GM12874 (cell line): ENCODE measurements at regions not wholly inside any gene's neighbourhood (a gene's known extent, or its start where the extent isn't known, plus 50 kb on each side); places are given as distances from the start of the nearest gene placed in this dataset.

Experiments
- TF ChIP-seq, protein P1 (sequence below): IDR thresholded peaks from 2 replicates; pipeline ENCODE4 v1.5.1; 2011; ENCODE audit warnings: low read depth, mild to moderate bottlenecking, control low read depth, low read length, moderate library complexity; ENCODE audit not compliant: insufficient read depth

DNA sequence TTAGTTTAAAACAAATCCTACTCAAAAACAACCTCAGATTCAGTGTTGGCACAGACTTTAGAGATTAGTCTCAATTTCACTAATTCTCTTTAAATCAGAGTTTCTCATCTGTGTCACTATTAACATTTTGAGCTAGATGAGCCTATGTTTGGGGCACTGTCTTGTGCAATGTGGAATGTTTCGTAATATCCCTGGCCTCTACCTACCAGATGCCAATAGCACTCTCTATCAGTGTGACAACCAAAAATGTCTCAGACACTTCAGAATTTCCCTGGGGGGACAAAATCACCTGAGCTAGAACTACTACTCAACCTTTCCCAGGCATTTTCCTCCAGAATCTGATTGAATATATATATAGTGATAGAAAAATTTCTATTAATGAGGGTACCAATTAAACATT, 465.2 kb upstream of the RGMB start:
- TF ChIP-seq, protein P1, sequence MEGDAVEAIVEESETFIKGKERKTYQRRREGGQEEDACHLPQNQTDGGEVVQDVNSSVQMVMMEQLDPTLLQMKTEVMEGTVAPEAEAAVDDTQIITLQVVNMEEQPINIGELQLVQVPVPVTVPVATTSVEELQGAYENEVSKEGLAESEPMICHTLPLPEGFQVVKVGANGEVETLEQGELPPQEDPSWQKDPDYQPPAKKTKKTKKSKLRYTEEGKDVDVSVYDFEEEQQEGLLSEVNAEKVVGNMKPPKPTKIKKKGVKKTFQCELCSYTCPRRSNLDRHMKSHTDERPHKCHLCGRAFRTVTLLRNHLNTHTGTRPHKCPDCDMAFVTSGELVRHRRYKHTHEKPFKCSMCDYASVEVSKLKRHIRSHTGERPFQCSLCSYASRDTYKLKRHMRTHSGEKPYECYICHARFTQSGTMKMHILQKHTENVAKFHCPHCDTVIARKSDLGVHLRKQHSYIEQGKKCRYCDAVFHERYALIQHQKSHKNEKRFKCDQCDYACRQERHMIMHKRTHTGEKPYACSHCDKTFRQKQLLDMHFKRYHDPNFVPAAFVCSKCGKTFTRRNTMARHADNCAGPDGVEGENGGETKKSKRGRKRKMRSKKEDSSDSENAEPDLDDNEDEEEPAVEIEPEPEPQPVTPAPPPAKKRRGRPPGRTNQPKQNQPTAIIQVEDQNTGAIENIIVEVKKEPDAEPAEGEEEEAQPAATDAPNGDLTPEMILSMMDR, result no peak

DNA sequence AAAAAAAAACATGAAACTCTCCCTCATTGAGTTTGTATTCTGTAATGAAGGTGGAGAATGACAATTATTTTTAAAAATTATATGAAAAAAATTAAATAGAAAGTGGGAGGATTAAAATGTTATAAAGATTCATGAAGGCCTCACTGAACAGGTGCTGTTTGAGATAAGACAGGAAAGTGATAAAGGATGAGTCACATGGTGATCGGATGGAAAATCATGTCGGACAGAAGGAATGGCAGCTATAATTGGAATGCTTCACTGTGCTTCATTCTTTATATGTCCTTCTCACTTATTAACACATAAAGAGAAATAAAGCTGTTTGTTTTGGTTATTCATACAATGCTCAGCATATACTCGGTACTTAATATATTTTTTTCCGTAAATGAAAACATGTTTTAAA, 464.5 kb upstream of the RGMB start:
- TF ChIP-seq, protein P1, result no peak

- TF ChIP-seq, protein P1, result no peak
Observed at GRCh38 chr5:98309785-98310598, 463.5 kb upstream of the RGMB start.

GRCh38 chr5:98314292-98314691, 459.2 kb upstream of the RGMB start:
- TF ChIP-seq, protein P1, result no peak

DNA sequence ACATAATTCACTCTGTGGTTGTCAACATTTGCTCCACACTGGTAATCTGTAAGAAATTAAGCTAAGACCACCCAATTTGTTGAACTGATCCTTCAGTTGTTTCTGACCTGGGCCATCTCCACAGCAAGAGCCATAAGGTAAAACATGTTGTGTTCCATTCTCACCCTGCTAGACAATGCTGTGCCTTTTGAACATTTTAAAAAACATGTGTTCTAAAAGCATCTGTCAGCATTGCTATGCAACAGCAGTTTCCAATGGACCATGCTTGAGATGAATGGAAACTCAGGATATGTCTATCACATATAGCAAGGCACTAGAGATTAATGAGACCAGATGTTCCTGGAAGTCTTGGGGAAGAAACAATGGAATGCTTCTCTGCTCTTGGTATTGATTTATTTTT, 455.1 kb upstream of the RGMB start:
- TF ChIP-seq, protein P1, result no peak

GRCh38 chr5:98319299-98320011, 454.0 kb upstream of the RGMB start:
- TF ChIP-seq, protein P1, result no peak

- TF ChIP-seq, protein P1, result no peak
Observed at GRCh38 chr5:98320343-98320742, 453.1 kb upstream of the RGMB start.
